Right atrium auricular region (tissue), 2 donors: ENCODE measurements at regions not wholly inside any gene's neighbourhood (a gene's known extent, or its start where the extent isn't known, plus 50 kb on each side); places are given as distances from the start of the nearest gene placed in this dataset.

ENCODE experiments used
- DNase-seq: peaks from one replicate; pipeline ENCODE4 v3.0.0-alpha.2; 2019; ENCODE audit warnings: low spot score
- H3K27ac ChIP-seq, 2 donors: fragments of 200-600 bp; sonication (generic); 1 replicate in 1 of 2; 2 replicates in 1 of 2; pipeline ENCODE4 v1.5.1; 2016 to 2019
- H3K27me3 ChIP-seq, 2 donors: fragments of 200-600 bp; sonication (generic); one replicate each; pipeline versions ENCODE4 v1.5.1 to v1.6.0; 2017 to 2019
- H3K36me3 ChIP-seq: fragments of 200-600 bp; sonication (generic); one replicate; pipeline ENCODE4 v1.5.1; 2016
- H3K4me1 ChIP-seq, 2 donors: fragments of 200-600 bp; sonication (generic); one replicate each; pipeline versions ENCODE4 v1.5.1 to v1.6.0; 2017 to 2019
- H3K4me3 ChIP-seq, 2 donors: fragments of 200-600 bp; sonication (generic); 1 replicate in 1 of 2; 2 replicates in 1 of 2; pipeline ENCODE4 v1.5.1; 2017 to 2019; ENCODE audit warnings: mild to moderate bottlenecking in 1 of 2, moderate library complexity in 1 of 2
- H3K9me3 ChIP-seq, 2 donors: fragments of 200-600 bp; sonication (generic); one replicate each; pipeline ENCODE4 v1.5.1; 2019
- TF ChIP-seq, protein P1 (sequence below), 2 donors: fragments of 200-600 bp; sonication (generic); IDR thresholded peaks; one replicate each; pipeline ENCODE4 v1.5.1; 2019; ENCODE audit warnings: antibody characterized with exemption in 2 of 2

DNA sequence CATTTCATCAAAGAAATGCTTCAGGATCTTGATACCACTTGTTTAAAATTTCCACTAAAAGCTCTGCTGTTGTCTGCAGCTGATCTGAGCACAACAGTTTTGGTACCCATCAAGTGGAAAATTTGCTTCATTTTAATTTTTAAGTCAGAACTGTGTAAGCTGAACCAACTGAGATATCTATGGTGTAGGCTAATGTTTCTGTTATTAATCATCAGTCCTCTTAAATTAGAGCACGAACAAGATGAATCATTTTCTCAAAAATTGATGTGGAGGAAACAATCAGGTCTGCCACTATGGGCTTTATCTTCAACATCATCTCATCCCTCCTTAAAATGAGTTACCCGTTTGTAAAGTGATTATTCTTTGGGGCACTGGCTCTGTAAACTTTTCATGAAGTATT lies 221.5 kb upstream of the NBEA start:
- no peaks in the 10 kb centered on the region for H3K36me3 ChIP-seq
- peaks cover 0 to 7% of the 10 kb centered on the region in 2 donors for H3K9me3 ChIP-seq
- no peaks in the 10 kb centered on the region for H3K4me1 ChIP-seq
- H3K27me3 ChIP-seq, result no peaks in the 10 kb centered on the region
- TF ChIP-seq, protein P1, sequence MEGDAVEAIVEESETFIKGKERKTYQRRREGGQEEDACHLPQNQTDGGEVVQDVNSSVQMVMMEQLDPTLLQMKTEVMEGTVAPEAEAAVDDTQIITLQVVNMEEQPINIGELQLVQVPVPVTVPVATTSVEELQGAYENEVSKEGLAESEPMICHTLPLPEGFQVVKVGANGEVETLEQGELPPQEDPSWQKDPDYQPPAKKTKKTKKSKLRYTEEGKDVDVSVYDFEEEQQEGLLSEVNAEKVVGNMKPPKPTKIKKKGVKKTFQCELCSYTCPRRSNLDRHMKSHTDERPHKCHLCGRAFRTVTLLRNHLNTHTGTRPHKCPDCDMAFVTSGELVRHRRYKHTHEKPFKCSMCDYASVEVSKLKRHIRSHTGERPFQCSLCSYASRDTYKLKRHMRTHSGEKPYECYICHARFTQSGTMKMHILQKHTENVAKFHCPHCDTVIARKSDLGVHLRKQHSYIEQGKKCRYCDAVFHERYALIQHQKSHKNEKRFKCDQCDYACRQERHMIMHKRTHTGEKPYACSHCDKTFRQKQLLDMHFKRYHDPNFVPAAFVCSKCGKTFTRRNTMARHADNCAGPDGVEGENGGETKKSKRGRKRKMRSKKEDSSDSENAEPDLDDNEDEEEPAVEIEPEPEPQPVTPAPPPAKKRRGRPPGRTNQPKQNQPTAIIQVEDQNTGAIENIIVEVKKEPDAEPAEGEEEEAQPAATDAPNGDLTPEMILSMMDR (IDR thresholded peaks at IDR 0.05), result no peak
- no peak for DNase-seq
- H3K27ac ChIP-seq, result no peak overlapping the region
- H3K4me3 ChIP-seq, result no peak overlapping the region

DNA sequence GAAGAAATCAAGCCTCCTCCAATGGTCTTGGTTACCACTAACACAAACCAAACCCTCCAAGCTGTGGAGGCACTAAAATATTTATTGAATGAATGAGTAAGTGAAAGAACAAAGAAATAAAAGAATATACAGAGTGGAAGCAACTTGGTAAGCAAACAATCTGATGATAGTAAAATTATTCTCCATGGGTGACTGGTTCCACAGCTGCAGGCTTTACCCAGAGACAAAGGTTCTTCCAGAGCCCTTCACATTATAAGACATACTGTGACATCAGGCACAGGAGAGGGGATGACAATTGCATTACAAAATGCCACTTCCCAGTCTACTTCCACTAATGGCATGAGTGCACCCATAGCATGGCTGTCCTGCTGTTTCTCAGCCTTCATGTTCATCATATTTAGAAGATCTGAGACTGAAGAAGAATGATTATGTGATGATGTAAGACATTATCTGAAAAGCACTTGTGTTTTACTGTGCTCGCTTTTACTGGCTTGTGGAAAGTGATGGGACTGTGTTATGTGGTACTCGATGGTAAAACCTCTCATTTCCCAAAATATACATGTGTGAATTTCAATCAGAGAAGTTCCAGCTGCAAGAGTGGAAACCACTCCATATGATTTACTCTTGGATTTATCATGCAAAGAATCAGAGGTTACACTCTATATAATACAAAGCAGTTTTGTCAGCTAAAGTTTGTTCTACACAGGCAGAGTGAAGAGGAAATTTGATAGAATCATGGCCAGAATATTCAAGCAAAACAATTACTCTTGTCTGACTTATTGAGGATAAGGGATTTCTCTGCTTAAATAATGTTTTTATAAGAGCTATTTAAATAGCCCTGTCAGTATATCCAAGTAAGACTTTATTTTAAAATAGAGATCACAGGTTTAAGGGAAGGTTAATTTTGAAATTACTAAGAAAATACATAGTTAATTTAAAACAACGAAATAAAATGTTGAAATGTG lies 220.2 kb upstream of the NBEA start:
- no peaks in the 10 kb centered on the region for H3K36me3 ChIP-seq
- no peaks in the 10 kb centered on the region for H3K4me1 ChIP-seq
- H3K4me3 ChIP-seq, result no peak overlapping the region
- H3K27me3 ChIP-seq, result no peaks in the 10 kb centered on the region
- TF ChIP-seq, protein P1 (IDR thresholded peaks at IDR 0.05), result no peak
- no peak overlapping the region for H3K27ac ChIP-seq
- H3K9me3 ChIP-seq, result peaks cover 0 to 7% of the 10 kb centered on the region in 2 donors
- no peak for DNase-seq

DNA sequence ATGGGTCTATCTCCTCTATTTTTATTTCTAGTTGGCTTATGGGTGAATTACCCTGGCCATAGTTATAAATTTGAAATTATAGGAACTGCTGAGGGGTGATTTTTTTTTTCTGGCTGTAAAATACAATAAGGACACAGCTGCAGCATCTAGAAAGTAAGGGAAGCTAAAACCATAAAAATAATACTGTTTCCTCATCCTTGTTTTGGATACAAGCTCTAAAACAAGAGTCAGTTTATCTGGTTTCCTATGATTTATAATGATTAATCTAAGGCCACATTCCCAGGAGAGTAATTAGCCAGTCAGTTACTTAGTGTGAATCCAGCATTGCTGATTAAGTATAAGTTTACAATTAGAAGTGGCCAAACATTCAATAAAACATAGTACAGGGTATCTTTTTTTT lies 219.1 kb upstream of the NBEA start:
- Histone ChIP-seq H3K4me1 (no peaks in the 10 kb centered on the region), H3K27me3 (no peaks in the 10 kb centered on the region), H3K4me3 (no peak overlapping the region), H3K27ac (no peak overlapping the region), H3K36me3 (no peaks in the 10 kb centered on the region), H3K9me3 (peaks cover 0 to 7% of the 10 kb centered on the region in 2 donors)
- TF ChIP-seq, protein P1 (IDR thresholded peaks at IDR 0.05), result no peak
- DNase-seq, result no peak

DNA sequence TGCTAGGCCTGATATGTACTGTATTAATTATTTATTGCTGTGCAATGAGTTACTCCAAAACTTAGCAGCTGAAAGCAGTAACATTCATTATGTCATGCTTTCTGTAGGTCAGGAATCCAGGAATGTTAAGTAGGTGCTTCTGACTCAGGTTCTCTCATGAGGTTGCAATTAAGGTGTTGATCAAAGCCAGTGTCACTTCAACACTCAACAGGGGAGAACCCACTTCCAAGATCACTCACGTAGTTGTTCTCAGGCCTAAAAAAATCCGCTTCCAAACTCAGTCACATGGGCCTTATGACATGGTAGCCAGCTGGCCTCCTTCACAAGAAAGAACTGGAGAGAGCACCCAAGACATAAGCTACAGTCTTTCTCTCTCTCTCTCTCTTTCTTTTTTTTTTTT lies 211.1 kb upstream of the NBEA start:
- Histone ChIP-seq H3K36me3 (no peaks in the 10 kb centered on the region), H3K27ac (no peak overlapping the region), H3K9me3 (no peaks in the 10 kb centered on the region), H3K4me1 (no peaks in the 10 kb centered on the region), H3K4me3 (no peak overlapping the region), H3K27me3 (no peaks in the 10 kb centered on the region)
- DNase-seq, result no peak
- TF ChIP-seq, protein P1 (IDR thresholded peaks at IDR 0.05), result no peak

DNA sequence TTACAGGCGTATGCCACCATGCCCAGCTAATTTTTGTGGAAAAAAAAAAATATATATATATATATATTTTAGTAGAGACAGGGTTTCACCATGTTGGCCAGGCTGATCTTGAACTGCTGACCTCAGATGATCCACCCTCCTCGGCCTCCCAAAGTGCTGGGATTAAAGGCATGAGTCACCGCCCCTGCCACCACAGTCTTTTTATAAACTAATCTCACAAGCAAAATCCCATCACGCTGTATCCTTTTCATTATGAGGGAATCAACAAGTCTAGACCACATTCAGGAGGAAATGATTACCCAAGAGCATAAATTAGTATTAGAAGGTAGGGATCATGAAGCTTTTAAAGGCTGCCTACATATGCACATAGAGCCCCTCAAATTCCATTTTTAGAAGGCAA lies 210.6 kb upstream of the NBEA start:
- H3K4me3 ChIP-seq, result no peak overlapping the region
- DNase-seq, result no peak
- TF ChIP-seq, protein P1 (IDR thresholded peaks at IDR 0.05), result no peak
- H3K4me1 ChIP-seq, result no peaks in the 10 kb centered on the region
- no peak overlapping the region for H3K27ac ChIP-seq
- H3K36me3 ChIP-seq, result no peaks in the 10 kb centered on the region
- H3K27me3 ChIP-seq, result no peaks in the 10 kb centered on the region
- no peaks in the 10 kb centered on the region for H3K9me3 ChIP-seq
